GM21528 (cell line): ENCODE measurements at regions not wholly inside any gene's neighbourhood (a gene's known extent, or its start where the extent isn't known, plus 50 kb on each side); places are given as distances from the start of the nearest gene placed in this dataset.

Source experiments
- ATAC-seq: cut with Tn5 transposase; IDR thresholded peaks from one replicate; pipeline ENCODE4 v1.9.1; 2021; ENCODE audit warnings: mild to moderate bottlenecking, moderate library complexity; ENCODE audit not compliant: unreplicated experiment, low FRiP score

- ATAC-seq: no peak
These were observed 189.3 kb upstream of the VGLL2 start for GRCh38 chr6:117076076-117076475.

GRCh38 chr6:117077300-117077699 is 188.1 kb upstream of the VGLL2 start:
- ATAC-seq: no peak

DNA sequence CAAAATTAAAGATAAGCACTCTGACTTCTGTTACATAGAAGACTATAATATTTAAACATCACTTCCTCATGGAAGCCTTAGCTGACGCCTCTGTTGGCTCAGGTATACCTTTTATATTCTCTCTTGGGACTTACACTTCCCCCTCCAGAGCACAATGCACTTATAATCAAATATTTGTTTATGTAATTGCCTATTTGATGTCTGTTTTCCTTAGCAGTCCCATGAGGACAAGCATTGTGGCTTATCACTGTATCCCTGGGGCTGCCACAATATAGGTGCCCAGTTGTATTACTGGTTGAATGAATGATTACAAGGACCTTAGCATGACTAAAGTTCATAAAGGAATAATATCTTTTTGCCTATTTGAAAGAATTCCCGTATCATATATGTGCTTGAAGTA is 186.7 kb upstream of the VGLL2 start:
- no peak for ATAC-seq

- ATAC-seq: no peak
These were observed 185.4 kb upstream of the VGLL2 start for GRCh38 chr6:117079951-117080350.

GRCh38 chr6:117089604-117090003 is 175.8 kb upstream of the VGLL2 start:
- ATAC-seq: no peak

DNA sequence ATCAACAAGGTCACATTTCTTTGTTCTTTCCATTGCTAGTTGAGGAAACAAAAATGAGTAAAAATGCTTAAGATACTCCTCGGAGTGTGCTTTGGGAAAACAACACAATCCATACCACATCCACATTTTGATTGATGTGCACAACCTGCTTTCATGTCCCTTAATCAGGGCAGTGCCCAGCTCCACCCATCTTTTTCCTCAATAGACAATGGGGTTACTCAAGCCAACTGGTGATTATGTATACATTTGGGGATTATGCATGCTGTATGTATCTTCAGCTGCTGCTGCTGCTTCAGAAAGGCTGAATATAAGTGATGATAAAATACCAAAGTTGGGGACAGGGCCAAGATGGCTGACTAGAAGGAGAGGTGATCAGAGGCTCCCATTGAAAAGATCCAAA is 155.2 kb upstream of the VGLL2 start:
- no peak for ATAC-seq

- ATAC-seq: no peak
These were observed 154.6 kb upstream of the VGLL2 start for GRCh38 chr6:117110737-117111136.

GRCh38 chr6:117117652-117118051 is 147.7 kb upstream of the VGLL2 start:
- no peak for ATAC-seq

- no peak for ATAC-seq
These were observed 146.9 kb upstream of the VGLL2 start for GRCh38 chr6:117118490-117118889.

- ATAC-seq: no peak
These were observed 139.1 kb upstream of the VGLL2 start for GRCh38 chr6:117126213-117126612.

DNA sequence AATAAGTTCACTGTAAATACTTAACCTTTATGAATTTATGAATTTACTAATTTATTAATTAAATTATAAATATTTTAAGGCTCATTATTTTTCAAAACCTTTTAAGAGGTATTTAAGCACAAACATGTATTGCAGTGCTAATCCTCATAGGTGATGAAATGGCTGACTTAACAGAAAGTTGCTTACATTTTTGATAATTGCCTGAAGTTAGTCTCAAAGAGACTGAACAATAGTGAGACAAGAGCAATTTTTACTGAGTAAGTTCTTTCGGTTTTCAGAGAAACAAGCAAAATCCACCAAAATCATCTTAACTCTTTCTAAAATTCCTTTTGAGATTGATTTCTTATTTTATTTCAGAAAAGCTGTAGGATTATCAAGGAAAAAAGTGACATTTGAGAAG is 137.3 kb upstream of the VGLL2 start:
- no peak for ATAC-seq

- no peak for ATAC-seq
These were observed 135.2 kb upstream of the VGLL2 start for GRCh38 chr6:117130125-117130524.

- no peak for ATAC-seq
These were observed 128.7 kb upstream of the VGLL2 start for GRCh38 chr6:117136702-117137101.

GRCh38 chr6:117137711-117138110 is 127.6 kb upstream of the VGLL2 start:
- no peak for ATAC-seq

GRCh38 chr6:117138425-117138824 is 126.9 kb upstream of the VGLL2 start:
- no peak for ATAC-seq

- ATAC-seq: no peak
These were observed 126.4 kb upstream of the VGLL2 start for GRCh38 chr6:117138920-117139319.

GRCh38 chr6:117142142-117142541 is 123.2 kb upstream of the VGLL2 start:
- ATAC-seq: no peak

GRCh38 chr6:117142995-117143394 is 122.4 kb upstream of the VGLL2 start:
- ATAC-seq: no peak

DNA sequence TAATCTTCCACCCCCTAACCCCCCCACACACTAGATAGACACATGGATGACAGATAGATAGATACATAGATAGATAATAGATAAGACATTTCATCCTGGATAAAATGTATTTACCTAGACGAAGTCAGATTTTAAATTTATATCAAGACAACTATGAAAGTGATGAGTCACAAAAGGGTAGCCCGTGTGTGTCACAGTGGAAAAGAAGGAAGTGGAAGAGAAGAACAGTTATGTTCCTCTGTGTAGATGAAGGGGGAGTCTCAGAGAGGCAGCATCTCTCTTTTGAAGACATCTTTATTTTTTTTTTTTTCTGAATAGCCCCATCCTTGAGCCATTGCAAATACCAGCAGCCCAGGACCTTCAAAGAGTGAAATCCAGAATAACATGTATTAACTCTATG is 121.7 kb upstream of the VGLL2 start:
- no peak for ATAC-seq

- no peak for ATAC-seq
These were observed 119.4 kb upstream of the VGLL2 start for GRCh38 chr6:117145940-117146339.

- ATAC-seq: no peak
These were observed 116.0 kb upstream of the VGLL2 start for GRCh38 chr6:117149324-117149723.

- ATAC-seq: no peak
These were observed 108.6 kb upstream of the VGLL2 start for GRCh38 chr6:117156741-117157140.

GRCh38 chr6:117157448-117157847 is 107.9 kb upstream of the VGLL2 start:
- no peak for ATAC-seq
